BLaER1 (cell line): ENCODE measurements at regions not wholly inside any gene's neighbourhood (a gene's known extent, or its start where the extent isn't known, plus 50 kb on each side); places are given as distances from the start of the nearest gene placed in this dataset.

ENCODE experiments used
- H3K27ac ChIP-seq: shearing (Covaris generic); formaldehyde crosslinking; 2 replicates; pipeline ENCODE4 v1.8.1; 2022
- H3K27me3 ChIP-seq: shearing (Covaris generic); formaldehyde crosslinking; 2 replicates; pipeline ENCODE4 v1.8.1; 2022
- H3K36me3 ChIP-seq: shearing (Covaris generic); formaldehyde crosslinking; 2 replicates; pipeline ENCODE4 v1.8.1; 2022
- H3K4me1 ChIP-seq: shearing (Covaris generic); formaldehyde crosslinking; 2 replicates; pipeline ENCODE4 v1.8.1; 2022
- H3K4me2 ChIP-seq: shearing (Covaris generic); formaldehyde crosslinking; 2 replicates; pipeline ENCODE4 v1.8.1; 2022
- H3K4me3 ChIP-seq: shearing (Covaris generic); formaldehyde crosslinking; 2 replicates; pipeline ENCODE4 v1.8.1; 2022
- H3K9ac ChIP-seq: shearing (Covaris generic); formaldehyde crosslinking; 2 replicates; pipeline ENCODE4 v1.8.1; 2022
- H3K9me3 ChIP-seq: shearing (Covaris generic); formaldehyde crosslinking; 2 replicates; pipeline ENCODE4 v1.8.1; 2022
- H4K20me1 ChIP-seq: shearing (Covaris generic); formaldehyde crosslinking; 2 replicates; pipeline ENCODE4 v1.8.1; 2022
- Cebpa-rat ChIP-seq: shearing (Covaris generic); IDR thresholded peaks from 2 replicates; pipeline ENCODE4 v1.8.1; 2022

GRCh38 chr17:77458202-77459017, 317.6 kb downstream of the SEC14L1 start:
- Histone ChIP-seq H4K20me1 (peaks cover 45% of the 10 kb centered on the region), H3K4me2 (peak overlapping the region; percentile 99), H3K9me3 (no peaks in the 10 kb centered on the region), H3K27ac (peak overlapping the region; percentile 97), H3K4me3 (peak overlapping the region; percentile 62), H3K9ac (peak overlapping the region; percentile 88), H3K4me1 (peaks cover 100% of the 10 kb centered on the region), H3K27me3 (no peaks in the 10 kb centered on the region), H3K36me3 (peaks cover 47% of the 10 kb centered on the region)
- no peak for TF ChIP-seq Cebpa-rat

GRCh38 chr17:77459018-77459755, 318.4 kb downstream of the SEC14L1 start:
- Histone ChIP-seq H3K27ac (peak overlapping the region; percentile 97), H4K20me1 (peaks cover 37% of the 10 kb centered on the region), H3K4me2 (peak overlapping the region; percentile 99), H3K36me3 (peaks cover 50% of the 10 kb centered on the region), H3K4me1 (peaks cover 100% of the 10 kb centered on the region), H3K9me3 (no peaks in the 10 kb centered on the region), H3K4me3 (peak overlapping the region; percentile 62), H3K27me3 (no peaks in the 10 kb centered on the region), H3K9ac (peak overlapping the region; percentile 88)
- TF ChIP-seq Cebpa-rat: no peak

DNA sequence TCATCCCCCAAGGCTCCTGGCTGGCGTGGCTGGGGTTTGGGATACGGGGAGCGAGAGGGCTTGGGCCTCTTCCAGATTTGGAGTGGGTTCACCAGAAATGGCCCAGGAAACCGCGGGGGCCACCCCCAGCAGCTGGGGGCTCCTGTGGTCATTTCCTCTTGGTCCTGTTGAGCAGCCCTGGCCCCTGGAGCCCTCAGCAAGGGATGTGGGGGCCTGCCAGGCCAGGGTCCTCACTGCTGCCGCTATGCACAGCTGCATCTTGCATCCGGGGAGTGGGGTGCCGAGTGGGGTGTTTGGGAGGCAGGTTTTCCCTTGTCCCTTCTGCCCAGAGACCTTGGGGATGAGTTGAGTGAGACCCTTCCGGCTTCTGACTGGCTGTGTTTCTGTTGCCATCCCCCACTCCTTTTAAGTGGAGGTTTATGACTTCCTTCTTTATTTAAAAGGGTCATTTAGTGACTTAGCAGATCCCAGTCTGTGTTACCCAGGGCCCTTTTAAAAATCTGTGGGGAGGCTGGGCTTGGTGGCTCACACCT, 319.8 kb downstream of the SEC14L1 start:
- TF ChIP-seq Cebpa-rat: no peak
- H3K9ac ChIP-seq: peak overlapping the region; percentile 88
- H3K4me2 ChIP-seq: peak overlapping the region; percentile 99
- no peaks in the 10 kb centered on the region for H3K27me3 ChIP-seq
- H3K9me3 ChIP-seq: no peaks in the 10 kb centered on the region
- H3K27ac ChIP-seq: peak overlapping the region; percentile 97
- peaks cover 99% of the 10 kb centered on the region for H3K4me1 ChIP-seq
- peak overlapping the region; percentile 62 for H3K4me3 ChIP-seq
- H3K36me3 ChIP-seq: peaks cover 41% of the 10 kb centered on the region
- peaks cover 30% of the 10 kb centered on the region for H4K20me1 ChIP-seq

GRCh38 chr17:77461277-77462057, 320.7 kb downstream of the SEC14L1 start:
- peak overlapping the region; percentile 88 for H3K9ac ChIP-seq
- H3K27ac ChIP-seq: peak overlapping the region; percentile 97
- H4K20me1 ChIP-seq: peaks cover 31% of the 10 kb centered on the region
- no peaks in the 10 kb centered on the region for H3K9me3 ChIP-seq
- TF ChIP-seq Cebpa-rat: no peak
- H3K4me2 ChIP-seq: peak overlapping the region; percentile 99
- peaks cover 99% of the 10 kb centered on the region for H3K4me1 ChIP-seq
- peak overlapping the region; percentile 62 for H3K4me3 ChIP-seq
- peaks cover 36% of the 10 kb centered on the region for H3K36me3 ChIP-seq
- no peaks in the 10 kb centered on the region for H3K27me3 ChIP-seq

GRCh38 chr17:77462090-77462489, 321.3 kb downstream of the SEC14L1 start:
- H3K9me3 ChIP-seq: no peaks in the 10 kb centered on the region

DNA sequence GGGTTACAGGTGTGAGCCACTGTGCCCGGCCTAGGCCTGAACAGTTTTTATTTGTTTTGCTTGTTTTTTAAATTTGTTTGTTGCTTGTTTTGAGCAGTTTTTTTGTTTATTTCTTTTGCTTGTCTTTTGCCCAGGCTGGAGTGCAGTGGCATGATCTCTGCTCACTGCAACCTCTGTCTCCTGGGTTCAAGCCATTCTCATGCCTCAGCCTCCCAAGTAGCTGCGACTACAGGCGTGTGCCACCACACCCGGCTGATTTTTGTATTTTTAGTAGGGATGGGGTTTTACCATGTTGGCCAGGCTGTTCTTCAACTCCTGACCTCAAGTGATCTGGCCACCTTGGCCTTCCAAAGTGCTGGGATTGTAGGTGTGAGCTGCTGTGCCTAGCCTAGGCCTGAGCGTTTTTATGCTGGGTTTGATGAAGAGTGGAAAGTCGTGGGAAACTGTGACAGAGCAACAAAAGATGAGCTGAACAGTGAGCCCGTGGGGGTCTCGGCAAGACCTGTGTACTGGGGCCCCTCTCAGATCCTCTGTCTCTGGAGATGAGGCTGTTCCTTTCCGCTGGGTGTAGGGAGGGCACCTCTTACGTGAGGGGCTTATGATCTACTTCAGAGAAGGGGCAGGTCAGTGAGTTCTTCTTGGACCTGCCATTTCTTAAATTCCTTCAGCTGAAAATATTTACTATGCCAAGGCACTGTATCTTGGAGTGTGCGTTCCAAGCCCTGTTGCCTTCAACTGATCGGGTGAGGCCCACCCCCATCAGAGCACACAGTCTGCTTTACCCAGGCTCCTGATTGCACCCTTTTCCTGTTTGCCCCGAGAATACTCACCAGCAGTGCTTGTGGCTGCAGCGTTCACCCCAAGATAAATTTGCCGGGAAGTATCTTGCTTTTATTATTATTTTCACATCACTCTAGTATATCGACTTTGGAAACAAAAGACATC, 322.1 kb downstream of the SEC14L1 start:
- H3K9ac ChIP-seq: peak overlapping the region; percentile 88
- H3K4me1 ChIP-seq: peaks cover 99% of the 10 kb centered on the region
- peak overlapping the region; percentile 97 for H3K27ac ChIP-seq
- H3K27me3 ChIP-seq: no peaks in the 10 kb centered on the region
- peak overlapping the region; percentile 62 for H3K4me3 ChIP-seq
- H3K9me3 ChIP-seq: no peaks in the 10 kb centered on the region
- peaks cover 31% of the 10 kb centered on the region for H4K20me1 ChIP-seq
- no peak for TF ChIP-seq Cebpa-rat
- H3K36me3 ChIP-seq: peaks cover 36% of the 10 kb centered on the region
- peak overlapping the region; percentile 99 for H3K4me2 ChIP-seq

More at GRCh38 chr17:77462090-77462489, 321.3 kb downstream of the SEC14L1 start:
- H3K9ac ChIP-seq: peak overlapping the region; percentile 88
- peaks cover 36% of the 10 kb centered on the region for H3K36me3 ChIP-seq
- peak overlapping the region; percentile 99 for H3K4me2 ChIP-seq
- H4K20me1 ChIP-seq: peaks cover 31% of the 10 kb centered on the region
- no peak for TF ChIP-seq Cebpa-rat
- H3K27me3 ChIP-seq: no peaks in the 10 kb centered on the region
- peak overlapping the region; percentile 97 for H3K27ac ChIP-seq
- H3K4me3 ChIP-seq: peak overlapping the region; percentile 62
- peaks cover 99% of the 10 kb centered on the region for H3K4me1 ChIP-seq

- H3K9me3 ChIP-seq: no peaks in the 10 kb centered on the region
- TF ChIP-seq Cebpa-rat: no peak
- H4K20me1 ChIP-seq: peaks cover 51% of the 10 kb centered on the region
- 0 out of 2 replicates have a peak overlapping the region, but pooled peaks have one; percentile 55 for H3K4me3 ChIP-seq
- peaks cover 99% of the 10 kb centered on the region for H3K4me1 ChIP-seq
- H3K9ac ChIP-seq: peak overlapping the region; percentile 75
- H3K27me3 ChIP-seq: no peaks in the 10 kb centered on the region
- peak overlapping the region; percentile 99 for H3K4me2 ChIP-seq
- peaks cover 45% of the 10 kb centered on the region for H3K36me3 ChIP-seq
- peak overlapping the region; percentile 89 for H3K27ac ChIP-seq
Measured at GRCh38 chr17:77464988-77465357, 324.2 kb downstream of the SEC14L1 start.

DNA sequence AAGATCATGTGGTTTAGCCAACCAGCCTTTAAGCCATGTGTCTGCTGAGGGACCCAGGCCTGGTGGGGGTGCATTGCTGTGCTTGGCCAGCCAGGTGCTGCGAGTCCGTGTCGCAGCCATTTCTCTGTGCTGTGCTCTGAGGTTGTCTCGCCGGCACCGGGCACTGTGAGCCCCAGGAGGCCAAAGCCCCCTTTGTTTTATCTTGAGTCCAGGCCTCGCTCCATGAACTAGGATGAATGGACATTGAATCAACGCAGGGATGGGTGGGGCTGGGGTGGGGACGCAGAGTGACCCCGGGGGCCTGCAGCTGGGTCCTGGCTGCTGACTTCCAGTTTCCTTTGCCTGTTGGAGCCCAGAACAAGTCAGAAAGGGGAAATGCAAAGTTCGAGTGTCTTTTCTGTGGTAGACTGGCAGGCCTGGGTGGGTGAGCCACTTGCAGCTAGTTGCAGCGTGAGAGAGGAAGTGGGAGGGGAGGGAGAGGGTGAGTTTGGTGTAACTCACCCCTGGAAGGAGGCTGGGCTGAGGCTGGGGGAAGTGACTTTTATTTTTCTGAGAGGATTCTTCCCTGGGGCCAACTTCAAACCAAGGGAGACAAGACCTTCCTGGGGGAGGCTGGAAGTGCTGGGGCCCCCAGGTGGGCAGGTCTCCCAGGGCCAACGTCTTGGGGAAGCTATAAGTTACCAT, 324.7 kb downstream of the SEC14L1 start:
- peak overlapping the region; percentile 75 for H3K9ac ChIP-seq
- no peaks in the 10 kb centered on the region for H3K27me3 ChIP-seq
- H4K20me1 ChIP-seq: peaks cover 56% of the 10 kb centered on the region
- peaks cover 51% of the 10 kb centered on the region for H3K36me3 ChIP-seq
- no peaks in the 10 kb centered on the region for H3K9me3 ChIP-seq
- no peak for TF ChIP-seq Cebpa-rat
- peaks cover 99% of the 10 kb centered on the region for H3K4me1 ChIP-seq
- peak overlapping the region; percentile 99 for H3K4me2 ChIP-seq
- peak overlapping the region; percentile 55 for H3K4me3 ChIP-seq
- H3K27ac ChIP-seq: peak overlapping the region; percentile 89
